H9 (cell line): ENCODE measurements at regions not wholly inside any gene's neighbourhood (a gene's known extent, or its start where the extent isn't known, plus 50 kb on each side); places are given as distances from the start of the nearest gene placed in this dataset.

ENCODE experiments used
- DNase-seq: peaks from one replicate; pipeline ENCODE4 v3.0.0-alpha.2; 2017
- H2AFZ ChIP-seq: one replicate; pipeline ENCODE4 v1.6.1; 2013; ENCODE audit warnings: mild to moderate bottlenecking, low read length, control low read depth, moderate library complexity
- H2AK5ac ChIP-seq: 2 replicates; pipeline ENCODE4 v1.6.1; 2013; ENCODE audit warnings: low read length, control low read depth, mixed read lengths; ENCODE audit not compliant: insufficient read length
- H2BK120ac ChIP-seq: one replicate; pipeline ENCODE4 v1.6.1; 2013; ENCODE audit warnings: low read depth, mild to moderate bottlenecking, low read length, control low read depth, inconsistent platforms; ENCODE audit not compliant: poor library complexity, severe bottlenecking
- H2BK12ac ChIP-seq: 2 replicates; pipeline ENCODE4 v1.6.1; 2013; ENCODE audit warnings: low read length, control low read depth, mixed read lengths, low read depth; ENCODE audit not compliant: insufficient read length
- H2BK15ac ChIP-seq: 2 replicates; pipeline ENCODE4 v1.6.1; 2013; ENCODE audit warnings: low read depth, low read length, control low read depth
- H2BK20ac ChIP-seq: one replicate; pipeline ENCODE4 v1.6.1; 2013; ENCODE audit warnings: low read depth, mild to moderate bottlenecking, low read length, control low read depth, inconsistent platforms; ENCODE audit not compliant: poor library complexity, severe bottlenecking
- H2BK5ac ChIP-seq: 2 replicates; pipeline ENCODE4 v1.6.1; 2013; ENCODE audit warnings: low read length, control low read depth, mixed read lengths; ENCODE audit not compliant: insufficient read length
- H3K14ac ChIP-seq: 2 replicates; pipeline ENCODE4 v1.6.1; 2013; ENCODE audit warnings: low read length, control low read depth; ENCODE audit not compliant: insufficient read depth
- H3K18ac ChIP-seq: 2 replicates; pipeline ENCODE4 v1.6.1; 2013; ENCODE audit warnings: low read depth, mild to moderate bottlenecking, mixed read lengths, low read length, control low read depth; ENCODE audit not compliant: insufficient read length
- H3K23ac ChIP-seq: 2 replicates; pipeline ENCODE4 v1.6.1; 2013; ENCODE audit warnings: low read length, control low read depth, mixed read lengths, low read depth; ENCODE audit not compliant: insufficient read length
- H3K23me2 ChIP-seq: 2 replicates; pipeline ENCODE4 v1.6.1; 2013; ENCODE audit warnings: low read depth, mild to moderate bottlenecking, mixed read lengths, low read length, control low read depth; ENCODE audit not compliant: insufficient read length, poor library complexity, severe bottlenecking
- H3K27ac ChIP-seq: 2 replicates; pipeline ENCODE4 v1.5.1; 2013; ENCODE audit warnings: low read length, control low read depth, mixed read lengths, low read depth; ENCODE audit not compliant: insufficient read length
- H3K27me3 ChIP-seq: 2 replicates; pipeline ENCODE4 v1.6.1; 2013; ENCODE audit warnings: low read length, control low read depth, inconsistent platforms; ENCODE audit not compliant: insufficient read depth
- H3K4ac ChIP-seq: 2 replicates; pipeline ENCODE4 v1.6.1; 2013; ENCODE audit warnings: low read depth, mild to moderate bottlenecking, control low read depth, inconsistent platforms, low read length, moderate library complexity
- H3K4me1 ChIP-seq: 2 replicates; pipeline ENCODE4 v1.6.1; 2013; ENCODE audit warnings: low read length, control low read depth, inconsistent platforms; ENCODE audit not compliant: insufficient read depth
- H3K4me2 ChIP-seq: 2 replicates; pipeline ENCODE4 v1.6.1; 2013; ENCODE audit warnings: low read length, control low read depth, mixed read lengths; ENCODE audit not compliant: insufficient read length, insufficient read depth
- H3K56ac ChIP-seq: 2 replicates; pipeline ENCODE4 v1.6.1; 2013; ENCODE audit warnings: low read depth, mild to moderate bottlenecking, mixed read lengths, low read length, control low read depth; ENCODE audit not compliant: insufficient read length
- H3K79me1 ChIP-seq: 2 replicates; pipeline ENCODE4 v1.6.1; 2013; ENCODE audit warnings: low read depth, mild to moderate bottlenecking, moderate library complexity, low read length, control low read depth, inconsistent platforms; ENCODE audit not compliant: insufficient read depth, poor library complexity, severe bottlenecking
- H3K79me2 ChIP-seq: 2 replicates; pipeline ENCODE4 v1.6.1; 2013; ENCODE audit warnings: low read length, control low read depth, inconsistent platforms; ENCODE audit not compliant: insufficient read depth
- H3K9ac ChIP-seq: 2 replicates; pipeline ENCODE4 v1.6.1; 2013; ENCODE audit warnings: low read length, control low read depth, mixed read lengths; ENCODE audit not compliant: insufficient read length; ENCODE audit errors: extremely low read depth
- H3K9me3 ChIP-seq: one replicate; pipeline ENCODE4 v1.6.1; 2013; ENCODE audit warnings: low read depth, low read length, inconsistent platforms; ENCODE audit not compliant: control insufficient read depth
- H3T11ph ChIP-seq: one replicate; pipeline ENCODE4 v1.6.1; 2013; ENCODE audit warnings: mild to moderate bottlenecking, low read length, control low read depth, inconsistent platforms
- H4K20me1 ChIP-seq: one replicate; pipeline ENCODE4 v1.6.1; 2013; ENCODE audit not compliant: control insufficient read depth, insufficient read length, insufficient read depth
- H4K5ac ChIP-seq: 2 replicates; pipeline ENCODE4 v1.6.1; 2013; ENCODE audit warnings: low read depth, mild to moderate bottlenecking, mixed read lengths, low read length, control low read depth; ENCODE audit not compliant: insufficient read length
- H4K8ac ChIP-seq: replicated peaks from 2 replicates; pipeline ENCODE4 v1.6.1; 2013; ENCODE audit warnings: low read length, control low read depth, mixed read lengths, low read depth; ENCODE audit not compliant: insufficient read length
- H4K91ac ChIP-seq: 2 replicates; pipeline ENCODE4 v1.6.1; 2013; ENCODE audit warnings: low read depth, mild to moderate bottlenecking, moderate library complexity, mixed read lengths, low read length, control low read depth; ENCODE audit not compliant: insufficient read length
- H3K27ac Mint-ChIP-seq, 3 experiments: 2 replicates in 2 of 3; 3 replicates in 1 of 3; pipeline ENCODE4 v1.8.0; 2020 to 2021; ENCODE audit warnings: mixed read lengths in 3 of 3, mild to moderate bottlenecking in 1 of 3, moderate library complexity in 1 of 3
- H3K27me3 Mint-ChIP-seq: 2 replicates; pipeline ENCODE4 v1.8.0; 2021; ENCODE audit warnings: low read depth, mild to moderate bottlenecking, moderate library complexity, mixed read lengths
- H3K36me3 Mint-ChIP-seq, 3 experiments: 2 replicates in 2 of 3; 3 replicates in 1 of 3; pipeline ENCODE4 v1.8.0; 2020 to 2021; ENCODE audit warnings: low read depth in 3 of 3, mixed read lengths in 3 of 3; ENCODE audit not compliant: insufficient read depth in 1 of 3
- H3K4me1 Mint-ChIP-seq, 2 experiments: 2 replicates each; pipeline ENCODE4 v1.8.0; 2020; ENCODE audit warnings: mixed read lengths in 2 of 2
- H3K4me3 Mint-ChIP-seq, 2 experiments: 2 replicates in 1 of 2; 3 replicates in 1 of 2; pipeline ENCODE4 v1.8.0; 2020 to 2021; ENCODE audit warnings: mild to moderate bottlenecking in 2 of 2, mixed read lengths in 2 of 2, moderate library complexity in 1 of 2
- H3K9me3 Mint-ChIP-seq, 2 experiments: 2 replicates in 1 of 2; 3 replicates in 1 of 2; pipeline ENCODE4 v1.8.0; 2020; ENCODE audit warnings: mild to moderate bottlenecking in 2 of 2, mixed read lengths in 2 of 2, moderate library complexity in 1 of 2
- CTCF ChIP-seq: fragments of 200-600 bp; sonication (generic); conservative IDR thresholded peaks from 3 replicates; pipeline ENCODE4 v1.8.0; 2021; ENCODE audit warnings: antibody characterized with exemption, mild to moderate bottlenecking
- WGBS: extraction: QIAGEN DNeasy Blood & Tissue Kit; methylation state at CpG from one replicate; pipeline ENCODE4 v1.1.7; 2013; ENCODE audit warnings: missing lambda C conversion rate, low lambda C conversion rate, mixed read lengths; ENCODE audit not compliant: insufficient read length; ENCODE audit errors: extremely low coverage; 5-methylcytosine and 5-hydroxymethylcytosine counted together

GRCh38 chr21:24210130-24210529 lies 1397.2 kb downstream of the MRPL39 start:
- Histone ChIP-seq H3K18ac (no peak overlapping the region), H3K4me2 (no peak overlapping the region), H3K9me3 (no peaks in the 10 kb centered on the region), H2AFZ (no peak overlapping the region), H3K23me2 (no peaks in the 10 kb centered on the region), H4K8ac (no peak overlapping the region), H2BK15ac (no peak overlapping the region), H3K4me1 (no peaks in the 10 kb centered on the region), H2BK120ac (no peak overlapping the region), H4K20me1 (no peaks in the 10 kb centered on the region), H3K27me3 (no peaks in the 10 kb centered on the region), H3K27ac (no peak overlapping the region), H2AK5ac (no peak overlapping the region), H2BK12ac (no peak overlapping the region), H3K79me2 (no peaks in the 10 kb centered on the region), H3K14ac (no peak overlapping the region), H2BK20ac (no peak overlapping the region), H3K4ac (no peak overlapping the region), H3K9ac (no peak overlapping the region), H3K56ac (no peak overlapping the region), H3K79me1 (no peaks in the 10 kb centered on the region), H4K91ac (no peak overlapping the region), H4K5ac (no peak overlapping the region), H3K23ac (no peak overlapping the region), H2BK5ac (no peak overlapping the region), H3T11ph (no peak overlapping the region)
- no peak for TF ChIP-seq CTCF
- Mint-ChIP-seq H3K9me3 (peaks cover 56 to 64% of the 10 kb centered on the region in 2 experiments), H3K36me3 (peaks cover 0 to 12% (median 5%) of the 10 kb centered on the region in 3 experiments; a peak in 2 of 7 replicates), H3K4me3 (no peak overlapping the region), H3K27ac (no peak overlapping the region), H3K27me3 (no peaks in the 10 kb centered on the region; the same call in 1 of the 2 replicates), H3K4me1 (no peaks in the 10 kb centered on the region)
- WGBS: no CpG with 5 or more reads among the region's 5 CpGs
- no peak for DNase-seq
